Mesodermal cell (in vitro differentiated cells): ENCODE measurements at regions not wholly inside any gene's neighbourhood (a gene's known extent, or its start where the extent isn't known, plus 50 kb on each side); places are given as distances from the start of the nearest gene placed in this dataset.
A peak's percentile ranks its signal among the peaks of the same experiment; 100 is the strongest.

Experiments used
- H3K27ac ChIP-seq: 2 replicates; pipeline ENCODE4 v1.7.0; 2013; ENCODE audit warnings: mild to moderate bottlenecking, low read depth, low read length, moderate library complexity; ENCODE audit not compliant: severe bottlenecking
- H3K36me3 ChIP-seq: 2 replicates; pipeline ENCODE4 v1.7.1; 2013; ENCODE audit warnings: mild to moderate bottlenecking, low read length, moderate library complexity; ENCODE audit not compliant: control insufficient read depth, insufficient read depth
- H3K4me1 ChIP-seq: one replicate; pipeline ENCODE4 v1.7.1; 2013; ENCODE audit warnings: mild to moderate bottlenecking, low read length; ENCODE audit not compliant: insufficient read depth, control insufficient read depth, poor library complexity, severe bottlenecking
- H3K4me3 ChIP-seq: 2 replicates; pipeline ENCODE4 v1.7.0; 2013; ENCODE audit warnings: low read length, control low read depth, mild to moderate bottlenecking; ENCODE audit not compliant: insufficient read depth, poor library complexity, severe bottlenecking; ENCODE audit errors: extremely low read depth
- H3K9me3 ChIP-seq: 2 replicates; pipeline ENCODE4 v1.7.1; 2013; ENCODE audit warnings: mild to moderate bottlenecking, low read length, moderate library complexity; ENCODE audit not compliant: control insufficient read depth
- WGBS, 2 experiments: methylation state at CpG; one replicate each; pipeline ENCODE4 v1.1.5; 2013; ENCODE audit warnings: missing lambda C conversion rate in 2 of 2; ENCODE audit not compliant: insufficient coverage in 2 of 2; 5-methylcytosine and 5-hydroxymethylcytosine counted together

DNA sequence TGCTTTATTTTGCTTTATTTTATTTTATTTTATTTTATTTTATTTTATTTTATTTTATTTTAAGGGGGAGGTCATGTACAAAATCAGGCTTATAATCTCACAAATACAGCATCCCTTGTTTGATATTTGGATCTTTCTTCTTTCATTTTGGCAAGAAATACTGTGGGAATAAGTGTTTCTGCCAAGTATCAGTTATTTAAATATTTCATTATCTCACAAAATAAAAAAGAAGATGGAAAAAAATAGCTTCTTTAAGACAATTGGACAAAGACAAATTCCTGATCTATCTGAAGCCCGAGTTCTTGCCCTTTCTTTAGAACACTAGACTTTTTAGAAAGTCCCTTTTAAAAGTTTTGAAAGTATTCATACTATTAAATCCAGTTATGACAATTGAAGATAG, 560.5 kb upstream of the ZEB2 start:
- Histone ChIP-seq H3K36me3 (no peaks in the 10 kb centered on the region), H3K4me1 (no peaks in the 10 kb centered on the region)
- WGBS, 2 experiments: no CpG with 5 or more reads among the region's 1 CpG

DNA sequence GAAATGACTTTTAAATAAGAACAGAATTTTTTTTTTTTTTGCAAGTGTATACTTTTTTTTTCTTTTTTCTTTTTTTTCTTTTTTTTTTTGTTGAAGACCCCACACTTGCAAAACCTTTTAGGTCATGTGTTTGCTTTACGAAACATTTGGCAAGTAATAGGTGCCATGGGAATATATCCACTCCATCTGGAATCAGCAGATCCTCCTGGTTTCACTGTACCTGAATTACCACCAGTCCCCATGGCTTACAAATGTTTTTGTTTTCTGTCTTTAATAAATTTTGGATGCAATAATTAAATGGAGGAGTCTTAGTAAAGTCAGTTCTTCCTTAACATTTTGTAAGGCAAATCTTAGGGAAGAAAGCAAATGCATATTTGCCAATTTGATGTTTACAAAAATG, 559.7 kb upstream of the ZEB2 start:
- whole genome bisulfite sequencing, 2 experiments: 100% methylated on average over 1 of the region's 1 CpG; no CpG with 5 or more reads in 1 of the 2 experiments
- H3K4me3 ChIP-seq: no peak overlapping the region
- H3K36me3 ChIP-seq: no peaks in the 10 kb centered on the region
- no peaks in the 10 kb centered on the region for H3K4me1 ChIP-seq
- H3K9me3 ChIP-seq: no peaks in the 10 kb centered on the region
- no peak overlapping the region for H3K27ac ChIP-seq

More for the DNA sequence above, 560.5 kb upstream of the ZEB2 start:
- Histone ChIP-seq H3K27ac (no peak overlapping the region), H3K9me3 (no peaks in the 10 kb centered on the region), H3K4me3 (no peak overlapping the region)

DNA sequence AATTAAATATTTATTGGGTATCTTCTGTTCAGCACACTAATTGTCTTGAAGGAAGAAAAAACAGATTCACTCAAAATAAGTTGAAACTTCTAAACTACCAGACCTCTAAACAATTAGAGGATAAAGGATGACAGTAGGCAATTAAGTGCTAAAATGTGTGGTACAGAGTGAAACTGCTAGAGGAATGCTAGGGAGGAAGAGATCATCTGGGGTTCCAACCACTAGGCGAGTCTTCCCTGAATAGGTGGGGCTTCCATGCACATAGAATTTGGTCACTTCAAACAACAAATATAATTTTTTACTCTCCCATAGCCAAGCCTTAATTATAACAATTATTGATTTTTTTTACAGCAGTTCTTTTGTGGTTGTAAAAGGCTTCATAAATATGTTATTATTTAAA, 559.0 kb upstream of the ZEB2 start:
- Histone ChIP-seq H3K27ac (no peak overlapping the region), H3K36me3 (no peaks in the 10 kb centered on the region), H3K4me3 (no peak overlapping the region), H3K4me1 (no peaks in the 10 kb centered on the region), H3K9me3 (no peaks in the 10 kb centered on the region)
- no CpG with 5 or more reads among the region's 1 CpG for WGBS, 2 experiments

GRCh38 chr2:145076085-145076484, 556.2 kb upstream of the ZEB2 start:
- WGBS, 2 experiments: no CpG with 5 or more reads among the region's 1 CpG
- H3K4me3 ChIP-seq: no peak overlapping the region
- no peak overlapping the region for H3K27ac ChIP-seq
- H3K4me1 ChIP-seq: no peaks in the 10 kb centered on the region
- no peaks in the 10 kb centered on the region for H3K36me3 ChIP-seq
- H3K9me3 ChIP-seq: no peaks in the 10 kb centered on the region

- Histone ChIP-seq H3K4me1 (no peaks in the 10 kb centered on the region), H3K9me3 (no peaks in the 10 kb centered on the region), H3K27ac (no peak overlapping the region), H3K4me3 (no peak overlapping the region), H3K36me3 (no peaks in the 10 kb centered on the region)
- WGBS, 2 experiments: 100% methylated on average over 1 of the region's 1 CpG; no CpG with 5 or more reads in 1 of the 2 experiments
Measured at GRCh38 chr2:145075454-145076062, 555.6 kb upstream of the ZEB2 start.

GRCh38 chr2:145070703-145071102, 550.8 kb upstream of the ZEB2 start:
- no peaks in the 10 kb centered on the region for H3K9me3 ChIP-seq
- H3K4me1 ChIP-seq: no peaks in the 10 kb centered on the region
- no peak overlapping the region for H3K27ac ChIP-seq
- no peaks in the 10 kb centered on the region for H3K36me3 ChIP-seq
- H3K4me3 ChIP-seq: no peak overlapping the region

DNA sequence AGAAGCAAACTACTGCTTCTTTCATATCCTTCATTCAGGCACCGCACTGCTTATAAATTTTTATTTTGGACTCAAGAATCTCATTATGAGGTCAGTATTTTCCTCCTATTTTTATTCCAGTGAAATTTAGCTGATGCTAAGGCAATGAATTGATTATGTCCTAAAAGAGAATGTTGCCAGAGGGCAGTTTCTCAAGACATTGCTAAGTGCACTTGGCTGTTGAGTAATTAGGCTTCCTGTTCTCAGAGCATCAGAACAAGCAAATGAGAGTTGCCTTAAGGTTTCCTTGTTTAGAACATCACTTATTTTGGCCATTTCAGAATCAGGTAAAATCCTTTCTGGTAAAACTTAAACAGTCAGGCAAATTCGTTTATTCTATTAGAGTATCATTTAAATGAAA, 548.6 kb upstream of the ZEB2 start:
- Histone ChIP-seq H3K9me3 (no peaks in the 10 kb centered on the region), H3K27ac (no peak overlapping the region), H3K4me3 (no peak overlapping the region), H3K4me1 (no peaks in the 10 kb centered on the region), H3K36me3 (no peaks in the 10 kb centered on the region)
- WGBS, 2 experiments: no CpG with 5 or more reads among the region's 2 CpGs

DNA sequence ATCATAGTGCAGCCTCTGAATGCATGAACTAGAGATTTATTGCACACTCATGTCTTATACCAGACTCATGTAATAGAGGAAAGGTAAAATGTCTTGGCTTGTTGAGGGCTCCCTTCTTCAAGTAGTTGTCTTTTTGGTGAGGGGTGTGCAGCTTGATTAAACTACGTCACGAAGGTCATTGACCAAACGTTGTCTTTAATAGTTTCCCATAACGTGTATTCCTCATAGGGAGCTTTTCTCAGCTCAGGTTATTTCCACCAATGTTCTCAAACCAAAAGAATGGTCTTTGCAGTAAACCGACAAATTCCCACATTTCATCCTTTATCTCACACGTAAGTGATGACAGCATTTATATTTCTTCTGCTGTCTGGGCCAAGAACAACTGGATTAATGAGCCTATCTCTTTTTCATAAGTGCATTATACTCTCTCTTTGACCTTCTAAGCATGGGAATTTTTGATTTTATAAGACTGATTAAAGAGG, 547.7 kb upstream of the ZEB2 start:
- H3K27ac ChIP-seq: no peak overlapping the region
- H3K4me1 ChIP-seq: no peaks in the 10 kb centered on the region
- 94 to 95% methylated on average over 6 of the region's 6 CpGs for WGBS, 2 experiments
- H3K36me3 ChIP-seq: no peaks in the 10 kb centered on the region
- no peak overlapping the region for H3K4me3 ChIP-seq
- H3K9me3 ChIP-seq: no peaks in the 10 kb centered on the region

- Histone ChIP-seq H3K36me3 (no peaks in the 10 kb centered on the region), H3K4me3 (no peak overlapping the region), H3K4me1 (no peaks in the 10 kb centered on the region), H3K9me3 (no peaks in the 10 kb centered on the region), H3K27ac (no peak overlapping the region)
- WGBS, 2 experiments: 93 to 100% methylated on average over 2 to 3 of the region's 3 CpGs
Measured at GRCh38 chr2:145066856-145067548, 547.1 kb upstream of the ZEB2 start.

DNA sequence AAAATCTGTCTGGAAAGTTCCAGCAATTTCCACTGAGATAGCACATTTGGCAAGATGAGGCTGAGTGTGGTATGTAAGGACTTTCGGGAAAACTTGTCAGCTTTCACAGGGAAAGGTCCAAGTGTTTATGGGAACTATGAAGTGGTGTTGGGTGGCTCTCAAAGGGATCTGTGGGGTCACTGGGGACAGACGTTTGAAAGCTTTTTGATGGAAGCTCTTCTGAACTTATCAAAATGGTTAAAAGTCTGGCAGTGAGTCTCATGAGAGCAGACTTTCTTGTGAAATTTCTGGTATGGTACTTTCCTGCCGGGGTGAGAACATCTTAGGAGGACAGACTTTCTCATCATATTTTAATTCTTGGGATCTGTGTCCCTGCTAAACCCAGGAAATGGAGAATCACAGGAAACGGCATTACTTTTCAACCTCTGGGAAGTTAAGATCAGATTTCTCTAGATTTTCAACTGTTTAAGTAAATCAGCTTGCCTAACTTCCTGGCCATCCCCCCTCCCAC, 546.3 kb upstream of the ZEB2 start:
- no peaks in the 10 kb centered on the region for H3K4me1 ChIP-seq
- no peaks in the 10 kb centered on the region for H3K36me3 ChIP-seq
- 83 to 96% methylated on average over 2 of the region's 4 CpGs for WGBS, 2 experiments
- no peaks in the 10 kb centered on the region for H3K9me3 ChIP-seq
- peak overlapping the region; percentile 20 for H3K27ac ChIP-seq
- H3K4me3 ChIP-seq: no peak overlapping the region

DNA sequence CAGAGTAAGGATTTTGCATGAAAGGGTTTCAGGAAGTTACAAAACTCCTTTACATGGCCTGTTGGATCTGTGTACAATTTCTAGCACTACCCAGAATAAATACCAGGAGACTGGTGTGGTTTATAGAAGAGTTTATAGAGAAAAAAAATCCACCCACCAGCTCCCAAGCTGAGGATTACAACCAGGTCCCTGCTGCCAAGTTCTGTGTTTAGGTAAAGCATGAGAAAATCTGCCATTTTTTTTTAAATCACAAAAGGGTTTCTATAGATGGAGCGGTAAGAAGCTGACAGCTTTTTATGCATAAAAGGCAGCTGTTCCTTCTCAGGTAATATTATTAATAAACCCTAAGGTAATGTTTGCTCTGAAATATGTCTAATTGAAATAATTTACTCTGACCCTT, 545.4 kb upstream of the ZEB2 start:
- H3K36me3 ChIP-seq: no peaks in the 10 kb centered on the region
- H3K4me1 ChIP-seq: no peaks in the 10 kb centered on the region
- WGBS, 2 experiments: no CpG with 5 or more reads among the region's 1 CpG
- H3K27ac ChIP-seq: no peak overlapping the region
- H3K4me3 ChIP-seq: no peak overlapping the region
- H3K9me3 ChIP-seq: no peaks in the 10 kb centered on the region
